T-helper 17 cell (primary cell): ENCODE measurements at regions not wholly inside any gene's neighbourhood (a gene's known extent, or its start where the extent isn't known, plus 50 kb on each side); places are given as distances from the start of the nearest gene placed in this dataset.

Source experiments
- ATAC-seq: fragments of 150-1000 bp; cut with Tn5 transposase; 2 replicates; pipeline ENCODE4 v1.10.0; 2021; ENCODE audit warnings: mild to moderate bottlenecking, moderate library complexity
- DNase-seq, 3 donors: peaks; one replicate each; pipeline versions ENCODE4 v3.0.0 to v3.0.0-alpha.2; 2020 to 2021
- H3K9me3 ChIP-seq: one replicate; pipeline ENCODE4 v1.7.0; 2013; ENCODE audit warnings: low read length, mild to moderate bottlenecking; ENCODE audit not compliant: control insufficient read depth, poor library complexity, severe bottlenecking
- H3K27ac Mint-ChIP-seq: one replicate; pipeline ENCODE4 v1.8.0; 2022; ENCODE audit warnings: mild to moderate bottlenecking, moderate library complexity, mixed read lengths
- H3K27me3 Mint-ChIP-seq: one replicate; pipeline ENCODE4 v1.8.0; 2022; ENCODE audit warnings: mixed read lengths
- H3K36me3 Mint-ChIP-seq: one replicate; pipeline ENCODE4 v1.8.0; 2022; ENCODE audit warnings: low read depth, mixed read lengths
- H3K4me1 Mint-ChIP-seq: one replicate; pipeline ENCODE4 v1.8.0; 2022; ENCODE audit warnings: mild to moderate bottlenecking, mixed read lengths
- H3K4me3 Mint-ChIP-seq: one replicate; pipeline ENCODE4 v1.8.0; 2022; ENCODE audit warnings: mild to moderate bottlenecking, moderate library complexity, mixed read lengths

- H3K27me3 Mint-ChIP-seq = peaks cover 13% of the 10 kb centered on the region
- DNase-seq (no peak), ATAC-seq (no peak)
- H3K36me3 Mint-ChIP-seq = no peaks in the 10 kb centered on the region
- H3K4me3 Mint-ChIP-seq = no peak overlapping the region
- H3K9me3 ChIP-seq = no peaks in the 10 kb centered on the region
- H3K4me1 Mint-ChIP-seq = no peaks in the 10 kb centered on the region
- H3K27ac Mint-ChIP-seq = no peak overlapping the region
Measured at GRCh38 chr2:118730405-118730804, 117.0 kb downstream of the EN1 start.

GRCh38 chr2:118729760-118730159, 117.7 kb downstream of the EN1 start:
- no peak overlapping the region for H3K4me3 Mint-ChIP-seq
- no peaks in the 10 kb centered on the region for H3K9me3 ChIP-seq
- H3K4me1 Mint-ChIP-seq = no peaks in the 10 kb centered on the region
- DNase-seq (no peak), ATAC-seq (no peak)
- H3K36me3 Mint-ChIP-seq = no peaks in the 10 kb centered on the region
- no peak overlapping the region for H3K27ac Mint-ChIP-seq
- peaks cover 14% of the 10 kb centered on the region for H3K27me3 Mint-ChIP-seq

- Mint-ChIP-seq H3K4me1 (no peaks in the 10 kb centered on the region), H3K27ac (no peak overlapping the region), H3K36me3 (no peaks in the 10 kb centered on the region), H3K27me3 (peaks cover 14% of the 10 kb centered on the region), H3K4me3 (no peak overlapping the region)
- H3K9me3 ChIP-seq = no peaks in the 10 kb centered on the region
- ATAC-seq (no peak), DNase-seq (no peak)
Measured at GRCh38 chr2:118728984-118729383, 118.5 kb downstream of the EN1 start.

- ATAC-seq (no peak), DNase-seq (no peak)
- H3K27me3 Mint-ChIP-seq = peaks cover 12% of the 10 kb centered on the region
- H3K9me3 ChIP-seq = no peaks in the 10 kb centered on the region
- H3K4me1 Mint-ChIP-seq = no peaks in the 10 kb centered on the region
- no peak overlapping the region for H3K4me3 Mint-ChIP-seq
- H3K36me3 Mint-ChIP-seq = no peaks in the 10 kb centered on the region
- H3K27ac Mint-ChIP-seq = no peak overlapping the region
Measured at GRCh38 chr2:118726821-118727220, 120.6 kb downstream of the EN1 start.

- Mint-ChIP-seq H3K36me3 (no peaks in the 10 kb centered on the region), H3K27me3 (peaks cover 11% of the 10 kb centered on the region)
- H3K9me3 ChIP-seq = no peaks in the 10 kb centered on the region
Measured at GRCh38 chr2:118723394-118723793, 124.1 kb downstream of the EN1 start.

GRCh38 chr2:118722976-118723375, 124.5 kb downstream of the EN1 start:
- Mint-ChIP-seq H3K4me1 (no peaks in the 10 kb centered on the region), H3K36me3 (no peaks in the 10 kb centered on the region), H3K27ac (no peak overlapping the region), H3K27me3 (peaks cover 11% of the 10 kb centered on the region), H3K4me3 (no peak overlapping the region)
- ATAC-seq (no peak), DNase-seq (no peak)
- no peaks in the 10 kb centered on the region for H3K9me3 ChIP-seq

More at GRCh38 chr2:118723394-118723793, 124.1 kb downstream of the EN1 start:
- H3K4me1 Mint-ChIP-seq = no peaks in the 10 kb centered on the region
- DNase-seq = no peak
- no peak overlapping the region for H3K27ac Mint-ChIP-seq
- ATAC-seq = no peak
- no peak overlapping the region for H3K4me3 Mint-ChIP-seq

GRCh38 chr2:118721817-118722551, 125.5 kb downstream of the EN1 start:
- Mint-ChIP-seq H3K4me3 (no peak overlapping the region), H3K27me3 (peaks cover 15% of the 10 kb centered on the region), H3K4me1 (no peaks in the 10 kb centered on the region), H3K36me3 (no peaks in the 10 kb centered on the region), H3K27ac (no peak overlapping the region)
- H3K9me3 ChIP-seq = no peaks in the 10 kb centered on the region
- no peak for ATAC-seq
- no peak for DNase-seq

- H3K4me1 Mint-ChIP-seq = no peaks in the 10 kb centered on the region
- DNase-seq (no peak), ATAC-seq (no peak)
- no peaks in the 10 kb centered on the region for H3K9me3 ChIP-seq
- H3K36me3 Mint-ChIP-seq = no peaks in the 10 kb centered on the region
- no peak overlapping the region for H3K4me3 Mint-ChIP-seq
- H3K27ac Mint-ChIP-seq = no peak overlapping the region
- peaks cover 15% of the 10 kb centered on the region for H3K27me3 Mint-ChIP-seq
Measured at GRCh38 chr2:118720866-118721265, 126.6 kb downstream of the EN1 start.

GRCh38 chr2:118718921-118719320, 128.5 kb downstream of the EN1 start:
- peaks cover 10% of the 10 kb centered on the region for H3K27me3 Mint-ChIP-seq
- DNase-seq (no peak), ATAC-seq (no peak)
- no peaks in the 10 kb centered on the region for H3K9me3 ChIP-seq
- no peak overlapping the region for H3K27ac Mint-ChIP-seq
- H3K4me3 Mint-ChIP-seq = no peak overlapping the region
- no peaks in the 10 kb centered on the region for H3K36me3 Mint-ChIP-seq
- H3K4me1 Mint-ChIP-seq = no peaks in the 10 kb centered on the region

GRCh38 chr2:118716102-118716501, 131.3 kb downstream of the EN1 start:
- H3K9me3 ChIP-seq = no peaks in the 10 kb centered on the region
- no peaks in the 10 kb centered on the region for H3K4me1 Mint-ChIP-seq
- no peak for DNase-seq
- H3K4me3 Mint-ChIP-seq = no peak overlapping the region
- no peaks in the 10 kb centered on the region for H3K36me3 Mint-ChIP-seq
- ATAC-seq = no peak
- no peak overlapping the region for H3K27ac Mint-ChIP-seq
- peaks cover 4% of the 10 kb centered on the region for H3K27me3 Mint-ChIP-seq

GRCh38 chr2:118714118-118714517, 133.3 kb downstream of the EN1 start:
- H3K4me1 Mint-ChIP-seq = no peaks in the 10 kb centered on the region
- no peak overlapping the region for H3K27ac Mint-ChIP-seq
- H3K36me3 Mint-ChIP-seq = no peaks in the 10 kb centered on the region
- H3K9me3 ChIP-seq = no peaks in the 10 kb centered on the region
- ATAC-seq (no peak), DNase-seq (no peak)
- no peak overlapping the region for H3K4me3 Mint-ChIP-seq
- H3K27me3 Mint-ChIP-seq = peaks cover 4% of the 10 kb centered on the region

GRCh38 chr2:118711603-118712002, 135.8 kb downstream of the EN1 start:
- H3K36me3 Mint-ChIP-seq = no peaks in the 10 kb centered on the region
- H3K4me3 Mint-ChIP-seq = no peak overlapping the region
- no peak overlapping the region for H3K27ac Mint-ChIP-seq
- no peak for DNase-seq
- no peak for ATAC-seq
- H3K9me3 ChIP-seq = no peaks in the 10 kb centered on the region
- H3K4me1 Mint-ChIP-seq = no peaks in the 10 kb centered on the region
- H3K27me3 Mint-ChIP-seq = peaks cover 5% of the 10 kb centered on the region

GRCh38 chr2:118710481-118710880, 137.0 kb downstream of the EN1 start:
- ATAC-seq = no peak
- H3K27ac Mint-ChIP-seq = no peak overlapping the region
- peaks cover 12% of the 10 kb centered on the region for H3K27me3 Mint-ChIP-seq
- no peaks in the 10 kb centered on the region for H3K9me3 ChIP-seq
- H3K4me3 Mint-ChIP-seq = no peak overlapping the region
- H3K4me1 Mint-ChIP-seq = no peaks in the 10 kb centered on the region
- no peaks in the 10 kb centered on the region for H3K36me3 Mint-ChIP-seq
- no peak for DNase-seq

GRCh38 chr2:118709786-118710185, 137.7 kb downstream of the EN1 start:
- Mint-ChIP-seq H3K36me3 (no peaks in the 10 kb centered on the region), H3K4me1 (no peaks in the 10 kb centered on the region), H3K27me3 (peaks cover 12% of the 10 kb centered on the region), H3K27ac (no peak overlapping the region), H3K4me3 (no peak overlapping the region)
- no peak for ATAC-seq
- DNase-seq = no peak
- no peaks in the 10 kb centered on the region for H3K9me3 ChIP-seq
